ENCODE measurements at regions not wholly inside any gene's neighbourhood (a gene's known extent, or its start where the extent isn't known, plus 50 kb on each side); places are given as distances from the start of the nearest gene placed in this dataset.

DNA sequence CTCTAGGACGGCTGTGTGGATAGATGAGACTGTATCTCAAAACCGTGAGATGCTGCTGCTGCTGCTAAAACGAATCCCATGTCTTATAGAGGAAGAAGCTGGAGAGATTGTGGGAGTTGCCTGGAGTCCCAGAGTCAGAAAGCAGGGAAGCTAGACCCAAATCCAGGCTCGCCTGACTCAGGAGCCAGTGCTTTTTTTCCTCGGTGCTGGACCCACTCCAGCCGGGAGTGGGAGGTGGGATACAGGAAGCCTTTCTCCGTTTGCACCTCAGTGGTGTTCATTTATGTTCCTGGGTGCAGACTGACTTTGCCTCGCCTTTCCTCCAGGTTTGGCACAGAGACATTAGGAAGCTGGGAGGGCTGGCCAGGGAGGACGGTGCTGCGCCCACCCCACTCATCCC is 150.9 kb upstream of the LINGO1 start:
- BruUV-seq (replicated peaks) = no TSS peak
- in situ Hi-C loops (cut with HindIII; ENCODE audit: extremely low pct_ligation_motif_present, low pct_unique_long_range_greater_than_20kb) = no loop called here
- no peak for ATAC-seq

More for the DNA sequence above, 150.9 kb upstream of the LINGO1 start:
- H3K79me2 ChIP-seq (ENCODE audit: insufficient read depth, low read length) = no peaks in the 10 kb centered on the region
- DNase-seq (ENCODE audit: low spot score) = no peak
- WGBS (ENCODE audit: low lambda C conversion rate) = 13% methylated on average over 9 of the region's 10 CpGs
- H3K4me1 ChIP-seq (ENCODE audit: insufficient read depth, low read length) = no peaks in the 10 kb centered on the region
- no peak for TF ChIP-seq IRX3 (CRISPR knock-in tag; IDR thresholded peaks at IDR 0.05; ENCODE audit: borderline replicate concordance, low read depth)
- no peak for TF ChIP-seq GATAD2A (CRISPR knock-in tag; IDR thresholded peaks at IDR 0.05)
- no peak for TF ChIP-seq RFX1 (IDR thresholded peaks at IDR 0.05)
- TF ChIP-seq HIVEP1 (CRISPR knock-in tag; IDR thresholded peaks at IDR 0.05) = no peak
- no peak for TF ChIP-seq ZNF652 (CRISPR knock-in tag; IDR thresholded peaks at IDR 0.05; ENCODE audit: borderline replicate concordance, low read depth)
- no peak for TF ChIP-seq ZNF746 (CRISPR knock-in tag; IDR thresholded peaks at IDR 0.05)
- TF ChIP-seq SETDB1 (CRISPR knock-in tag; IDR thresholded peaks at IDR 0.05; ENCODE audit: borderline replicate concordance) = no peak
- TF ChIP-seq, protein P1, sequence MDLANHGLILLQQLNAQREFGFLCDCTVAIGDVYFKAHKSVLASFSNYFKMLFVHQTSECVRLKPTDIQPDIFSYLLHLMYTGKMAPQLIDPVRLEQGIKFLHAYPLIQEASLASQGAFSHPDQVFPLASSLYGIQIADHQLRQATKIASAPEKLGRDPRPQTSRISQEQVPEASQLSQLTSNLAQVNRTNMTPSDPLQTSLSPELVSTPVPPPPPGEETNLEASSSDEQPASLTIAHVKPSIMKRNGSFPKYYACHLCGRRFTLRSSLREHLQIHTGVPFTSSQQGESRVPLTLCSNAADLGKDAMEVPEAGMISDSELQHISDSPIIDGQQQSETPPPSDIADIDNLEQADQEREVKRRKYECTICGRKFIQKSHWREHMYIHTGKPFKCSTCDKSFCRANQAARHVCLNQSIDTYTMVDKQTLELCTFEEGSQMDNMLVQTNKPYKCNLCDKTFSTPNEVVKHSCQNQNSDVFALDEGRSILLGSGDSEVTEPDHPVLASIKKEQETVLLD (CRISPR knock-in tag; IDR thresholded peaks at IDR 0.05; ENCODE audit: low read depth) = no peak
- TF ChIP-seq SSRP1 (CRISPR knock-in tag; IDR thresholded peaks at IDR 0.05) = no peak
- TF ChIP-seq ZIK1 (CRISPR knock-in tag; IDR thresholded peaks at IDR 0.05; ENCODE audit: borderline replicate concordance, low read depth) = no peak
- no peak for TF ChIP-seq ZNF431 (CRISPR knock-in tag; IDR thresholded peaks at IDR 0.05; ENCODE audit: borderline replicate concordance, low read depth)
- TF ChIP-seq, protein P2, sequence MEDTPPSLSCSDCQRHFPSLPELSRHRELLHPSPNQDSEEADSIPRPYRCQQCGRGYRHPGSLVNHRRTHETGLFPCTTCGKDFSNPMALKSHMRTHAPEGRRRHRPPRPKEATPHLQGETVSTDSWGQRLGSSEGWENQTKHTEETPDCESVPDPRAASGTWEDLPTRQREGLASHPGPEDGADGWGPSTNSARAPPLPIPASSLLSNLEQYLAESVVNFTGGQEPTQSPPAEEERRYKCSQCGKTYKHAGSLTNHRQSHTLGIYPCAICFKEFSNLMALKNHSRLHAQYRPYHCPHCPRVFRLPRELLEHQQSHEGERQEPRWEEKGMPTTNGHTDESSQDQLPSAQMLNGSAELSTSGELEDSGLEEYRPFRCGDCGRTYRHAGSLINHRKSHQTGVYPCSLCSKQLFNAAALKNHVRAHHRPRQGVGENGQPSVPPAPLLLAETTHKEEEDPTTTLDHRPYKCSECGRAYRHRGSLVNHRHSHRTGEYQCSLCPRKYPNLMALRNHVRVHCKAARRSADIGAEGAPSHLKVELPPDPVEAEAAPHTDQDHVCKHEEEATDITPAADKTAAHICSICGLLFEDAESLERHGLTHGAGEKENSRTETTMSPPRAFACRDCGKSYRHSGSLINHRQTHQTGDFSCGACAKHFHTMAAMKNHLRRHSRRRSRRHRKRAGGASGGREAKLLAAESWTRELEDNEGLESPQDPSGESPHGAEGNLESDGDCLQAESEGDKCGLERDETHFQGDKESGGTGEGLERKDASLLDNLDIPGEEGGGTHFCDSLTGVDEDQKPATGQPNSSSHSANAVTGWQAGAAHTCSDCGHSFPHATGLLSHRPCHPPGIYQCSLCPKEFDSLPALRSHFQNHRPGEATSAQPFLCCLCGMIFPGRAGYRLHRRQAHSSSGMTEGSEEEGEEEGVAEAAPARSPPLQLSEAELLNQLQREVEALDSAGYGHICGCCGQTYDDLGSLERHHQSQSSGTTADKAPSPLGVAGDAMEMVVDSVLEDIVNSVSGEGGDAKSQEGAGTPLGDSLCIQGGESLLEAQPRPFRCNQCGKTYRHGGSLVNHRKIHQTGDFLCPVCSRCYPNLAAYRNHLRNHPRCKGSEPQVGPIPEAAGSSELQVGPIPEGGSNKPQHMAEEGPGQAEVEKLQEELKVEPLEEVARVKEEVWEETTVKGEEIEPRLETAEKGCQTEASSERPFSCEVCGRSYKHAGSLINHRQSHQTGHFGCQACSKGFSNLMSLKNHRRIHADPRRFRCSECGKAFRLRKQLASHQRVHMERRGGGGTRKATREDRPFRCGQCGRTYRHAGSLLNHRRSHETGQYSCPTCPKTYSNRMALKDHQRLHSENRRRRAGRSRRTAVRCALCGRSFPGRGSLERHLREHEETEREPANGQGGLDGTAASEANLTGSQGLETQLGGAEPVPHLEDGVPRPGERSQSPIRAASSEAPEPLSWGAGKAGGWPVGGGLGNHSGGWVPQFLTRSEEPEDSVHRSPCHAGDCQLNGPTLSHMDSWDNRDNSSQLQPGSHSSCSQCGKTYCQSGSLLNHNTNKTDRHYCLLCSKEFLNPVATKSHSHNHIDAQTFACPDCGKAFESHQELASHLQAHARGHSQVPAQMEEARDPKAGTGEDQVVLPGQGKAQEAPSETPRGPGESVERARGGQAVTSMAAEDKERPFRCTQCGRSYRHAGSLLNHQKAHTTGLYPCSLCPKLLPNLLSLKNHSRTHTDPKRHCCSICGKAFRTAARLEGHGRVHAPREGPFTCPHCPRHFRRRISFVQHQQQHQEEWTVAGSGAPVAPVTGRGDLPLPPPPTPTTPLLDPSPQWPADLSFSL (CRISPR knock-in tag; IDR thresholded peaks at IDR 0.05) = no peak
- no peak for TF ChIP-seq STAG1 (CRISPR knock-in tag; IDR thresholded peaks at IDR 0.05)
- TF ChIP-seq ZSCAN22 (CRISPR knock-in tag; IDR thresholded peaks at IDR 0.05) = no peak
- TF ChIP-seq ZNF496 (CRISPR knock-in tag; IDR thresholded peaks at IDR 0.05; ENCODE audit: insufficient replicate concordance) = no peak
- TF ChIP-seq ZNF296 (CRISPR knock-in tag; conservative IDR thresholded peaks at IDR 0.05) = no peak
- TF ChIP-seq ZFX (CRISPR knock-in tag; IDR thresholded peaks at IDR 0.05; ENCODE audit: low read depth) = no peak
- TF ChIP-seq ZNF460 (CRISPR knock-in tag; IDR thresholded peaks at IDR 0.05; ENCODE audit: borderline replicate concordance) = no peak
- TF ChIP-seq, protein P3, sequence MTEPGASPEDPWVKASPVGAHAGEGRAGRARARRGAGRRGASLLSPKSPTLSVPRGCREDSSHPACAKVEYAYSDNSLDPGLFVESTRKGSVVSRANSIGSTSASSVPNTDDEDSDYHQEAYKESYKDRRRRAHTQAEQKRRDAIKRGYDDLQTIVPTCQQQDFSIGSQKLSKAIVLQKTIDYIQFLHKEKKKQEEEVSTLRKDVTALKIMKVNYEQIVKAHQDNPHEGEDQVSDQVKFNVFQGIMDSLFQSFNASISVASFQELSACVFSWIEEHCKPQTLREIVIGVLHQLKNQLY (CRISPR knock-in tag; IDR thresholded peaks at IDR 0.05) = no peak
- no peaks in the 10 kb centered on the region for H4K20me1 ChIP-seq (ENCODE audit: insufficient read depth, low read length)
- no peaks in the 10 kb centered on the region for H3K9me3 ChIP-seq (ENCODE audit: low read length)
- intact Hi-C loops (cut with micrococcal nuclease; ENCODE audit: unreplicated experiment) = no loop called here
- H3K27ac ChIP-seq (ENCODE audit: extremely low read length, insufficient read depth, low read length) = no peak overlapping the region
- H3K9ac ChIP-seq (ENCODE audit: insufficient read depth, low read depth, low read length) = no peak overlapping the region
- no peak overlapping the region for H3K4me3 ChIP-seq (replicated peaks in 1 of 3; ENCODE audit: insufficient read depth in 1 of 3, low read depth in 2 of 3, low read length in 3 of 3)
- no peaks in the 10 kb centered on the region for H3K27me3 ChIP-seq (ENCODE audit: control insufficient read depth in 1 of 2, insufficient read depth in 2 of 2, low read length in 2 of 2)
- no peak overlapping the region for H2AFZ ChIP-seq (ENCODE audit: low read length)
- POLR2A ChIA-PET = no interaction called here
- H3K4me2 ChIP-seq (ENCODE audit: low read depth, low read length) = no peak overlapping the region
- CTCF ChIA-PET (ENCODE audit: low intra/inter-chr PET ratio, low total read pairs) = no interaction called here
- no peaks in the 10 kb centered on the region for H3K36me3 ChIP-seq (replicated peaks in 1 of 2; ENCODE audit: control insufficient read depth in 1 of 2, insufficient read depth in 2 of 2, low read length in 2 of 2)
- FAIRE-seq = no peak
